Thyroid gland (tissue), 4 donors: ENCODE measurements at regions not wholly inside any gene's neighbourhood (a gene's known extent, or its start where the extent isn't known, plus 50 kb on each side); places are given as distances from the start of the nearest gene placed in this dataset.

ENCODE experiments used
- DNase-seq, 2 donors: peaks; one replicate each; pipeline ENCODE4 v3.0.0-alpha.2; 2019
- H3K27ac ChIP-seq, 3 donors: fragments of 200-600 bp; sonication (generic); 1 replicate in 2 of 3; 2 replicates in 1 of 3; pipeline ENCODE4 v1.5.1; 2016 to 2019; ENCODE audit warnings: mild to moderate bottlenecking in 1 of 3, moderate library complexity in 1 of 3
- H3K27me3 ChIP-seq: fragments of 200-600 bp; sonication (generic); one replicate; pipeline ENCODE4 v1.5.1; 2019
- H3K36me3 ChIP-seq, 2 donors: fragments of 200-600 bp; sonication (generic); one replicate each; pipeline ENCODE4 v1.5.1; 2016 to 2019
- H3K4me1 ChIP-seq, 2 donors: fragments of 200-600 bp; sonication (generic); one replicate each; pipeline ENCODE4 v1.5.1; 2017 to 2019
- H3K4me3 ChIP-seq, 3 donors: fragments of 200-600 bp; sonication (generic); replicated peaks in 1 of 3; 1 replicate in 2 of 3; 2 replicates in 1 of 3; pipeline ENCODE4 v1.5.1; 2016; ENCODE audit warnings: mild to moderate bottlenecking in 1 of 3
- H3K9me3 ChIP-seq: fragments of 200-600 bp; sonication (generic); one replicate; pipeline ENCODE4 v1.5.1; 2017
- POLR2A ChIP-seq, 2 donors: fragments of 450-650 bp; IDR thresholded peaks; one replicate each; pipeline ENCODE4 v1.6.1; 2017; ENCODE audit warnings: antibody characterized with exemption in 2 of 2, mild to moderate bottlenecking in 2 of 2, moderate library complexity in 1 of 2
- WGBS, 2 donors: methylation state at CpG; one replicate each; pipeline ENCODE4 v1.1.5; 2017; 5-methylcytosine and 5-hydroxymethylcytosine counted together
- intact Hi-C: fragments of 100-400 bp; cut with DNase I; formaldehyde crosslinking; loops from one replicate; pipeline ENCODE4 v1.15.1; 2023
- TF ChIP-seq, protein P1 (sequence below), 6 experiments: fragments of 200-600 bp in 3 of 6; fragments of 450-650 bp in 3 of 6; sonication (generic) in 3 of 6; IDR thresholded peaks; one replicate each; pipeline ENCODE4 v1.5.1; 2016 to 2019; ENCODE audit warnings: antibody characterized with exemption in 6 of 6, mild to moderate bottlenecking in 2 of 6, inconsistent platforms in 1 of 6, moderate library complexity in 1 of 6

DNA sequence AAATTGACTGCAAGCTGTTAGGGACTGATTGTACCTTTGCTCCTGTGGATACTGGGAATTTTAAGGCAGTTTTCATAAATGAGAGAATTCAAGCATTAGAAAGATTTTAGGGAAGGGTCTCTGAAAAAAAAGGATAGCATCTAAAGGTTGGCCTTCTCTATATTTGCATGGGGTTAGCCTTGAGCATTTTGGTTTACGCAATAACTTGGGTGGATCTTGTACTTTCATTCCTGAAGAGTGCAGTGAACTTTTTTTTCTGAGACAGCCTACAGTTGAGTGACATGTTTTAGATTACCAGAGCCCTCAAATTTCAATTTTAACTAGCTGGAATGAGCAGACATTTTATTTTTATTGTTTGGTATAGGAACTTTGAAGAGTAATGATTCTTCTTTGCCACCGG lies 91.6 kb upstream of the NR3C1 start:
- H3K27me3 ChIP-seq = no peaks in the 10 kb centered on the region
- no peak for DNase-seq

DNA sequence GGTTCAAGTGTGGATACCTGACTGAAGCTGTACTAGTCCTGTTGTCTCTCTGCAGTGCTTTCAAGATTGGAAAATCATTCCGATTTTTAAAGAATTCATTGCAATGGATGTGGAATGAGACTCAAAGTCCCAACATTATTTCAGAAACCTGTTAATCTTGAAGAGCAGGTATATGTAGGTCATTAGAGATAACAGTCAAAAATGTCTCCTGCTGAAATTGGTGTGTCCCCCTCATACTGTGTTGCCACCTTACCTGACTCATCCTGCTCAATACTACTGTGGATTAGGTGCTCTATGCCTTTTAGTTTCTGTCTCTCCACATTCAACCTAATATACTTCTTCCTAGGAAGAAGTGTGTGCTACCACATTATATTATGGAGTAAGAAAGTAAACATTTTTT lies 91.1 kb upstream of the NR3C1 start:
- Histone ChIP-seq H3K27ac (no peak overlapping the region), H3K36me3 (no peaks in the 10 kb centered on the region), H3K4me3 (no peak overlapping the region), H3K4me1 (peaks cover 12 to 34% of the 10 kb centered on the region in 2 donors), H3K9me3 (no peaks in the 10 kb centered on the region), H3K27me3 (no peaks in the 10 kb centered on the region)
- intact Hi-C loops = no loop called here
- no peak for TF ChIP-seq POLR2A (IDR thresholded peaks at IDR 0.05)
- TF ChIP-seq, protein P1, sequence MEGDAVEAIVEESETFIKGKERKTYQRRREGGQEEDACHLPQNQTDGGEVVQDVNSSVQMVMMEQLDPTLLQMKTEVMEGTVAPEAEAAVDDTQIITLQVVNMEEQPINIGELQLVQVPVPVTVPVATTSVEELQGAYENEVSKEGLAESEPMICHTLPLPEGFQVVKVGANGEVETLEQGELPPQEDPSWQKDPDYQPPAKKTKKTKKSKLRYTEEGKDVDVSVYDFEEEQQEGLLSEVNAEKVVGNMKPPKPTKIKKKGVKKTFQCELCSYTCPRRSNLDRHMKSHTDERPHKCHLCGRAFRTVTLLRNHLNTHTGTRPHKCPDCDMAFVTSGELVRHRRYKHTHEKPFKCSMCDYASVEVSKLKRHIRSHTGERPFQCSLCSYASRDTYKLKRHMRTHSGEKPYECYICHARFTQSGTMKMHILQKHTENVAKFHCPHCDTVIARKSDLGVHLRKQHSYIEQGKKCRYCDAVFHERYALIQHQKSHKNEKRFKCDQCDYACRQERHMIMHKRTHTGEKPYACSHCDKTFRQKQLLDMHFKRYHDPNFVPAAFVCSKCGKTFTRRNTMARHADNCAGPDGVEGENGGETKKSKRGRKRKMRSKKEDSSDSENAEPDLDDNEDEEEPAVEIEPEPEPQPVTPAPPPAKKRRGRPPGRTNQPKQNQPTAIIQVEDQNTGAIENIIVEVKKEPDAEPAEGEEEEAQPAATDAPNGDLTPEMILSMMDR (IDR thresholded peaks at IDR 0.05) = no peak
- 90 to 94% methylated on average over 1 of the region's 1 CpG for WGBS, 2 donors
- DNase-seq = no peak

More for the DNA sequence above, 91.6 kb upstream of the NR3C1 start:
- no peak overlapping the region for H3K4me3 ChIP-seq
- H3K9me3 ChIP-seq = no peaks in the 10 kb centered on the region
- TF ChIP-seq, protein P1 (IDR thresholded peaks at IDR 0.05) = no peak
- TF ChIP-seq POLR2A (IDR thresholded peaks at IDR 0.05) = no peak
- H3K4me1 ChIP-seq = peaks cover 12 to 31% of the 10 kb centered on the region in 2 donors
- H3K27ac ChIP-seq = no peak overlapping the region
- H3K36me3 ChIP-seq = no peaks in the 10 kb centered on the region
- intact Hi-C loops = no loop called here
- WGBS, 2 donors = 94 to 98% methylated on average over 2 of the region's 2 CpGs

DNA sequence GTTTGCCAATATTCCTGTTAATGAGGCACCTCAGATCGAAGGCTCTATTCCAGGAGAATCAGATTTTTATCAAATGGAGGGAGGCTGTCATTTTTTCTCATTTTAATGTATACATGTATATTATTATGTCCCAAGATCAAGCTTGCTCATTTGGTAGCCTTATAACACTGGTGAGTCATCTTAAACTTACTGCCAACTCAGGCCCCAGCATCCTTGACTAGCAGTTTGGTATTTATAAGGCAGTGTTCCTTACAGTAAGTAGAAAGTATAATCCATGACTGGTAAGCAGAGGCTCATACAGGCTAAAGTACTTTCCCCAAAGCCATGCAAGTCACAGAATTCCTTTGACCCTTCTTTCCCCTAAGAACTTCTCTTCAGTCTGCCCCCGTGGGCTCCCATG lies 90.7 kb upstream of the NR3C1 start:
- Histone ChIP-seq H3K27me3 (no peaks in the 10 kb centered on the region), H3K27ac (no peak overlapping the region), H3K4me3 (no peak overlapping the region), H3K9me3 (no peaks in the 10 kb centered on the region), H3K4me1 (peaks cover 12 to 34% of the 10 kb centered on the region in 2 donors), H3K36me3 (no peaks in the 10 kb centered on the region)
- WGBS, 2 donors = 87 to 88% methylated on average over 2 of the region's 2 CpGs
- TF ChIP-seq, protein P1 (IDR thresholded peaks at IDR 0.05) = no peak
- TF ChIP-seq POLR2A (IDR thresholded peaks at IDR 0.05) = no peak
- no peak for DNase-seq
- intact Hi-C loops = no loop called here

DNA sequence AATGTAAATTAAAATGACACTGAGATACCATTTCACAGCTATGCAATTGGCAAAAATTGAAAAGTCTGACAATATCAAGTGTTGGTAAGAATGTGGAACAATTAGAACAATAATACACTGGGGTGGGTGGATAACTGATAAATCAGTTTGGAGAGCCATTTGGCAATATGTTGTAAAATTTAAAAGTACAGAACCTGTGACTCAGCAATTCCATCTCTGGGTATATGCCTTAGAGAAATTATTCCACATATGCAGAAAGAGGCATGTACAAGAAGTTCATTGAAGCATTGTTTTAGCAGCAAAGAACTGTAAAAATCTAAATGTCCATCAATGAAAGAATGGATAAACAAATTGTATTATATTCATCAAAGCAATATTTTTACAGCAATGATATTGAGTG lies 89.3 kb upstream of the NR3C1 start:
- no peaks in the 10 kb centered on the region for H3K36me3 ChIP-seq
- no peaks in the 10 kb centered on the region for H3K9me3 ChIP-seq
- H3K4me1 ChIP-seq = peaks cover 12 to 34% of the 10 kb centered on the region in 2 donors
- H3K27ac ChIP-seq = no peak overlapping the region
- intact Hi-C loops = no loop called here
- no peaks in the 10 kb centered on the region for H3K27me3 ChIP-seq
- no peak overlapping the region for H3K4me3 ChIP-seq
- no peak for DNase-seq
- TF ChIP-seq, protein P1 (IDR thresholded peaks at IDR 0.05) = no peak
- no peak for TF ChIP-seq POLR2A (IDR thresholded peaks at IDR 0.05)

DNA sequence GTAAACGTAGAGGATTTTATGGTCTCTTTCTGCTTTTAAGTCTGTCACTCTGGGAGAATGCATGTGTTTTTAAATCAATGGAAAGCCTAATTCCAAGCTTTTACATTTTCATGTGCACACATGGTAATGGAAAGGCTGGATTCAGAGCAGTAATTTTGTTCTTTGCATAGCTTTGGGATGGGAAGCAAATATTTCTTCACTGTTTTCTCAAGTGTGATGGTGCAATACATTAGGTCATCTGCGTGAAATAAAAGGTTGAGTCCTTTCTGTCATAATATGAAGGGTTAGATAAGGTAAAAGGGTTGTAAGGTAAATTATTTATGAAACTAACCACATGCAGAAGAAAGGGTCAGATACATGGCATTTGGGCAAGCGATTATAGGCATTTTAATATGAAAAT lies 88.2 kb upstream of the NR3C1 start:
- intact Hi-C loops = no loop called here
- Histone ChIP-seq H3K27ac (no peak overlapping the region), H3K27me3 (no peaks in the 10 kb centered on the region), H3K4me1 (peaks cover 12 to 34% of the 10 kb centered on the region in 2 donors), H3K36me3 (no peaks in the 10 kb centered on the region), H3K9me3 (no peaks in the 10 kb centered on the region), H3K4me3 (no peak overlapping the region)
- TF ChIP-seq, protein P1 (IDR thresholded peaks at IDR 0.05) = no peak
- no peak for TF ChIP-seq POLR2A (IDR thresholded peaks at IDR 0.05)
- WGBS, 2 donors = 67 to 68% methylated on average over 3 of the region's 3 CpGs
- DNase-seq = no peak
